ENCODE measurements at regions not wholly inside any gene's neighbourhood (a gene's known extent, or its start where the extent isn't known, plus 50 kb on each side); places are given as distances from the start of the nearest gene placed in this dataset.

DNA sequence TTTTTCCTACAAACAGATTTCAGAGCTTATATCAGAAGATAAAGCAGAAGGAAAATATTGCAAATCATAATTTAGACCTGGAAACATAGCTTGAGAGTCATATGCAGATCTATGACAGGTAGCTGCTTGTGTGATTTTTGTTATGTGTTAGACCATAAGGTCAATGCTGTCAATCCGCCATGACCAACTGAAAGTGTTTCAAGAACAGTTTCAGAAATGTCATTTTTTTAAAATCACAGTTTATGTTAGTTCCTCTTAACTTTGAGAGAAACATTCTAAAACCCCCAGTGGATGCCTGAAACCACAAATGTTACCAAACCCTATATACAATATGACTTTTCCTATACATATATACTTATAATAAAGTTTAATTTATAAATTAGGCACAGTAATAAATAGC, 391.3 kb upstream of the FAM241A start:
- Histone ChIP-seq H3K4me2 (ENCODE audit: low read depth, low read length, poor library complexity, severe bottlenecking) (no peak overlapping the region), H3K36me3 (ENCODE audit: insufficient read depth, low read length) (no peaks in the 10 kb centered on the region), H3K27me3 (ENCODE audit: low read length) (no peaks in the 10 kb centered on the region), H2AFZ (ENCODE audit: low read length) (no peak overlapping the region), H3K4me1 (ENCODE audit: low read length) (no peaks in the 10 kb centered on the region), H3K4me3 (ENCODE audit: low read length) (no peak overlapping the region), H3K27ac (ENCODE audit: low read length) (no peak overlapping the region), H3K9me2 (replicated peaks; ENCODE audit: insufficient read depth, low read length) (no peaks in the 10 kb centered on the region), H3K9ac (ENCODE audit: low read length) (no peak overlapping the region), H3K79me2 (ENCODE audit: low read length) (no peaks in the 10 kb centered on the region), H4K20me1 (ENCODE audit: insufficient read depth, low read depth, low read length) (no peaks in the 10 kb centered on the region), H3K9me3 (ENCODE audit: low read length) (no peaks in the 10 kb centered on the region)
- no peak for DNase-seq

DNA sequence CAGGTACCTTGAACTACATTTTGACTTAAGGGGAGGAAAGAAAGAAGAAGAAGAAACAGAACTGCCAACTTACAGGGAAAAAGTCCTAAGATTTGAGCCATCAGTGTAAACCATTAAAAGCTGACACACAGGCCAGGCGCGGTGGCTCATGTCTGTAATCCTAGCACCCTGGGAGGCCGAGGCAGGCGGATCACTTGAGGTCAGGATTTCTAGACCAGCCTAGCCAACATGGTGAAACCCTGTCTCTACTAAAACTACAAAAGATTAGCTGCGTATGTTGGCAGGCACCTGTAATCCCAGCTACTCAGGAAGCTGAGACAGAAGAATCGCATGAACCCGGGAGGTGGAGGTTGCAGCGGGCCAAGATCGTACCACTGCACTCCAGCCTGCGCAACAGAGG, 389.7 kb upstream of the FAM241A start:
- Histone ChIP-seq H2AFZ (ENCODE audit: low read length) (no peak overlapping the region), H3K9ac (ENCODE audit: low read length) (no peak overlapping the region), H3K4me1 (ENCODE audit: low read length) (no peaks in the 10 kb centered on the region), H3K9me3 (ENCODE audit: low read length) (no peaks in the 10 kb centered on the region), H3K27ac (ENCODE audit: low read length) (no peak overlapping the region), H3K9me2 (replicated peaks; ENCODE audit: insufficient read depth, low read length) (no peaks in the 10 kb centered on the region), H3K36me3 (ENCODE audit: insufficient read depth, low read length) (no peaks in the 10 kb centered on the region), H3K4me2 (ENCODE audit: low read depth, low read length, poor library complexity, severe bottlenecking) (no peak overlapping the region), H3K79me2 (ENCODE audit: low read length) (no peaks in the 10 kb centered on the region), H3K4me3 (ENCODE audit: low read length) (no peak overlapping the region), H3K27me3 (ENCODE audit: low read length) (no peaks in the 10 kb centered on the region), H4K20me1 (ENCODE audit: insufficient read depth, low read depth, low read length) (no peaks in the 10 kb centered on the region)
- DNase-seq: no peak

DNA sequence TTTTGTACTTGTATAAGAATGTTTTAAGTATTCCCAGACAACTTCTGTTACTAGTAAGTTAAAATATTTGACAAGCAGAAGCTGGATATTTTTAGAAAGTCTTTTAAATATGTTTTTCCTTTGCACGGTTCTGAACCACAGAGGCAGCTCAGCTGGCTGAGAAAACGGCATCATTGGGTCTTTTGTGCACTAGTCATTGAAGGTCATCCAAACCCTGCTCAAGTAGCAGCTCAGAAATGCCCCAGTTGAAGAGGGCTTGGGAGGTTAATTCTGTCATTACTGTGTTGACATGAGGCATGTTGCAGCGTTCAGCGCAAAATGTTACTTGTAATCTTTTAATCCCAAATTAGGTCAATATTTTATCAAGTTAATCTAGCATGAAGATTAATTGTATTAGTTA, 383.7 kb upstream of the FAM241A start:
- Histone ChIP-seq H3K79me2 (ENCODE audit: low read length) (no peaks in the 10 kb centered on the region), H3K4me3 (ENCODE audit: low read length) (no peak overlapping the region), H3K9me2 (replicated peaks; ENCODE audit: insufficient read depth, low read length) (no peaks in the 10 kb centered on the region), H2AFZ (ENCODE audit: low read length) (no peak overlapping the region), H4K20me1 (ENCODE audit: insufficient read depth, low read depth, low read length) (no peaks in the 10 kb centered on the region), H3K9ac (ENCODE audit: low read length) (no peak overlapping the region), H3K27me3 (ENCODE audit: low read length) (no peaks in the 10 kb centered on the region), H3K4me1 (ENCODE audit: low read length) (no peaks in the 10 kb centered on the region), H3K36me3 (ENCODE audit: insufficient read depth, low read length) (no peaks in the 10 kb centered on the region), H3K27ac (ENCODE audit: low read length) (no peak overlapping the region), H3K9me3 (ENCODE audit: low read length) (no peaks in the 10 kb centered on the region), H3K4me2 (ENCODE audit: low read depth, low read length, poor library complexity, severe bottlenecking) (no peak overlapping the region)
- DNase-seq: no peak

DNA sequence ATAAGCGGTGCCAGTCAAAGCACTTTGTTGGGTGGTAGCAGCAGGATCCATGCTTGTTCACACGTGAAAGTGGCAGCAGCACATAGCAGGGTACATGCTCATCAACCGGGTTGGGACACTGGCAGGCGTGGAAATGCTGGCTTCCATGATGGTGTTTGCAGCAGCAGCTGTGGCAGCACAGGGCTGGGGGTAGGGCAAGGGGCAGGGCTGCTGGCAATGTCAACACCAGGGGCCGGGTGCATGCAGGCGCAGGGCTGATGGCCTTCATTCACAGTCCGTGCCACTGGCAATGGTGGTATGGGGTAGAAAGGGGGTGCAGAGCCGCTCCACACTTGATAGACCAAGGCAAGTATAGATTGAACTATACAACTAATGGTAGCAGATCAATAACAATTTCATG, 374.7 kb upstream of the FAM241A start:
- Histone ChIP-seq H3K4me3 (ENCODE audit: low read length) (no peak overlapping the region), H4K20me1 (ENCODE audit: insufficient read depth, low read depth, low read length) (no peaks in the 10 kb centered on the region), H3K27me3 (ENCODE audit: low read length) (no peaks in the 10 kb centered on the region), H3K4me1 (ENCODE audit: low read length) (no peaks in the 10 kb centered on the region), H3K9me3 (ENCODE audit: low read length) (no peaks in the 10 kb centered on the region), H3K27ac (ENCODE audit: low read length) (no peak overlapping the region), H3K36me3 (ENCODE audit: insufficient read depth, low read length) (no peaks in the 10 kb centered on the region), H2AFZ (ENCODE audit: low read length) (no peak overlapping the region), H3K9me2 (replicated peaks; ENCODE audit: insufficient read depth, low read length) (no peaks in the 10 kb centered on the region), H3K4me2 (ENCODE audit: low read depth, low read length, poor library complexity, severe bottlenecking) (no peak overlapping the region), H3K79me2 (ENCODE audit: low read length) (no peaks in the 10 kb centered on the region), H3K9ac (ENCODE audit: low read length) (no peak overlapping the region)
- no peak for DNase-seq

DNA sequence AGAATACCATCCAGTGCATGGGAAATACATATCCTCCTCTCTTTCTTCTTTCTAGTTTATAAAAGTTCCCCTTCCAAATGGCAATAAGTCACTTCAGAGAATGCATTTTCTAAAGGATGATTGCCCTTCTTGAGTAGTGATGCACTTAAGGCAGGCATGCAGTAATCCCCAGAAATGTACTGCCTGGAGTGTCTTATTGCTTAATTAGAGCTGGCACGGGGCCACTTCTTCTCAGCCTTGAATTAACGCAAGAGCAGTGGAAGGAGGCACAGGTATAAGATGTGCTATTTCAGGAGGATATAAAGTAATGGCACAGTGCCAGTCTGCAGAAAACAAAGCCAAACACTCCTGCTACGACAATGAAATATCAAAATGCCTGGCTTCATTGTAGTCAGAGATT, 371.4 kb upstream of the FAM241A start:
- H3K9me3 ChIP-seq (ENCODE audit: low read length): no peaks in the 10 kb centered on the region
- no peaks in the 10 kb centered on the region for H4K20me1 ChIP-seq (ENCODE audit: insufficient read depth, low read depth, low read length)
- no peak overlapping the region for H3K4me2 ChIP-seq (ENCODE audit: low read depth, low read length, poor library complexity, severe bottlenecking)
- DNase-seq: no peak
- no peaks in the 10 kb centered on the region for H3K79me2 ChIP-seq (ENCODE audit: low read length)
- no peak overlapping the region for H3K27ac ChIP-seq (ENCODE audit: low read length)
- H3K27me3 ChIP-seq (ENCODE audit: low read length): no peaks in the 10 kb centered on the region
- H3K36me3 ChIP-seq (ENCODE audit: insufficient read depth, low read length): no peaks in the 10 kb centered on the region
- no peak overlapping the region for H3K9ac ChIP-seq (ENCODE audit: low read length)
- no peaks in the 10 kb centered on the region for H3K4me1 ChIP-seq (ENCODE audit: low read length)
- no peaks in the 10 kb centered on the region for H3K9me2 ChIP-seq (replicated peaks; ENCODE audit: insufficient read depth, low read length)
- H2AFZ ChIP-seq (ENCODE audit: low read length): no peak overlapping the region
- H3K4me3 ChIP-seq (ENCODE audit: low read length): no peak overlapping the region

DNA sequence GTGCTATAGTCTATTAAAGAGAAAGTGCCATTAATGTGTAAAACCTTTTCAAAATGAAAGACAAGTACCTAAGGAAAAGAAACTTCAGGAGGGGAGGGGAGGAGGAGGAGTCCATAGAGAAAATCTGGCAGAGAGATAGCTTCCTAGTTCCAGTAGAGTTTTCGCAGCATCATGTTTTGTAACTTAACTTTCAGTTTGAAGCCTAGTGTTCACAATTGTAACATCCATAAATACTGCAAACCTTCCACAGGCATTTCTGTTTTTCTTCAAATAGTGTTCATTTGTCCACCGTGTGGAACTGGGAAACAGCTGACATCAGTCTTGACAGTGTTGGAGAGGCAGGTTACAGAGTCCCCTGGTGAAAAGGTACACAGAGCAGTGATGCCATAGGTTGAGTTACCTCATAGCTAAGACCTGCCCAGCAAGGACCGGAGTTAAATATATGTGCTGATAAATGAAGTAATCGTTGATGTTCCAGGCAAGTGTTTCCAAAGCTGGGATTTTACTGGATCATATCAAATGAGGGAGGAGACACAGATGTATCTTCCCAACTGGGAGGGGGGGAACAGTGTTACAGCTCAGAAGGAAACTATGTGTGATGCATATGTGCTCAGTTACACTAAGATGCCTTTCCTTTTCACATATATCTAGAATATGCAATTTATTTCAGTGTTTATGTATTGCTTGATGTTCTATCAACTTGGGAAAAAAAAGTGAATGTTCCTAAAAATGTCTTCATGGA, 369.5 kb upstream of the FAM241A start:
- Histone ChIP-seq H2AFZ (ENCODE audit: low read length) (no peak overlapping the region), H3K9me2 (replicated peaks; ENCODE audit: insufficient read depth, low read length) (no peaks in the 10 kb centered on the region), H4K20me1 (ENCODE audit: insufficient read depth, low read depth, low read length) (no peaks in the 10 kb centered on the region), H3K4me1 (ENCODE audit: low read length) (no peaks in the 10 kb centered on the region), H3K27me3 (ENCODE audit: low read length) (no peaks in the 10 kb centered on the region), H3K9ac (ENCODE audit: low read length) (no peak overlapping the region), H3K4me3 (ENCODE audit: low read length) (no peak overlapping the region), H3K79me2 (ENCODE audit: low read length) (no peaks in the 10 kb centered on the region), H3K4me2 (ENCODE audit: low read depth, low read length, poor library complexity, severe bottlenecking) (no peak overlapping the region), H3K36me3 (ENCODE audit: insufficient read depth, low read length) (no peaks in the 10 kb centered on the region), H3K9me3 (ENCODE audit: low read length) (no peaks in the 10 kb centered on the region), H3K27ac (ENCODE audit: low read length) (no peak overlapping the region)
- no peak for DNase-seq

DNA sequence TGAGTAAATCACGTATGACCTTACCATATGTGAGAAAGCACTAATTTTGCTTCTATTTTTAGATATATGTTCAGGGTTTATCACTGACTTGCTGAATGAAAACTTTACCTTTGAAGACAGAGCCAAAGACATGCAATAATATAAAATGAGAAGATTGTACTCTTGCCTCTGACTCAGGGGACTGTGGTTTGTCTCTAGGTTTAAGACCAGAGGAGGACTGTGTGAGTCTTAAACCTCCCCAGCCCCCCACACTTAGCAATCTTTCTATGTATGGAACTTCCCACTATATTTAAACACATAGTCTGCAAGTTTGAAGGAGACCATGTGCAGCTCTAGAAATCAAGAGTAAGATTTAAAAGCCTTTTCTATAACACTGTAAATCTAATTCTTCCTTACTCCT, 368.7 kb upstream of the FAM241A start:
- Histone ChIP-seq H3K9ac (ENCODE audit: low read length) (no peak overlapping the region), H3K27me3 (ENCODE audit: low read length) (no peaks in the 10 kb centered on the region), H3K9me2 (replicated peaks; ENCODE audit: insufficient read depth, low read length) (no peaks in the 10 kb centered on the region), H3K4me2 (ENCODE audit: low read depth, low read length, poor library complexity, severe bottlenecking) (no peak overlapping the region), H4K20me1 (ENCODE audit: insufficient read depth, low read depth, low read length) (no peaks in the 10 kb centered on the region), H2AFZ (ENCODE audit: low read length) (no peak overlapping the region), H3K4me3 (ENCODE audit: low read length) (no peak overlapping the region), H3K79me2 (ENCODE audit: low read length) (no peaks in the 10 kb centered on the region), H3K9me3 (ENCODE audit: low read length) (no peaks in the 10 kb centered on the region), H3K4me1 (ENCODE audit: low read length) (no peaks in the 10 kb centered on the region), H3K27ac (ENCODE audit: low read length) (no peak overlapping the region), H3K36me3 (ENCODE audit: insufficient read depth, low read length) (no peaks in the 10 kb centered on the region)
- no peak for DNase-seq

DNA sequence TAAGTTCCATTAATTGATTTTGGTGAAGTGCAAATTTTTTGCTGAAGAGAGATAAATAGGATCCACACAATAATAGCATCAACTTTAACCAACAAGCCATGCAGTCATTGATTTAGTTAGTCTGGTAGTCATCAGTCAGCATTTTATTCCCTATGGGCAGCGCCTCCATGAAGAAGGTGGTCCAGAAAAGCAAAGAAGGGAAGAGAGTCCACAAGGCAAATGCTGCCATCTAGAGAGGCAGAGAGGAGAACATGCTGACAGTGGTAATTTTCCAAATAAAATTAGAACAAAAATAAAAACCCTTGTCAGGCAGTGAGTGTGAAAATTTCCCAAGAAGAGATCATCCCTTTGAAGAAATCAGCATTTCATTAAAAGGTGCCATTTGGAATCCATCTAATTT, 366.7 kb upstream of the FAM241A start:
- H3K4me2 ChIP-seq (ENCODE audit: low read depth, low read length, poor library complexity, severe bottlenecking): no peak overlapping the region
- no peaks in the 10 kb centered on the region for H3K27me3 ChIP-seq (ENCODE audit: low read length)
- H3K4me3 ChIP-seq (ENCODE audit: low read length): no peak overlapping the region
- no peaks in the 10 kb centered on the region for H3K79me2 ChIP-seq (ENCODE audit: low read length)
- no peaks in the 10 kb centered on the region for H3K9me2 ChIP-seq (replicated peaks; ENCODE audit: insufficient read depth, low read length)
- no peaks in the 10 kb centered on the region for H4K20me1 ChIP-seq (ENCODE audit: insufficient read depth, low read depth, low read length)
- no peak for DNase-seq
- no peaks in the 10 kb centered on the region for H3K9me3 ChIP-seq (ENCODE audit: low read length)
- H3K36me3 ChIP-seq (ENCODE audit: insufficient read depth, low read length): no peaks in the 10 kb centered on the region
- H3K27ac ChIP-seq (ENCODE audit: low read length): no peak overlapping the region
- no peak overlapping the region for H3K9ac ChIP-seq (ENCODE audit: low read length)
- H2AFZ ChIP-seq (ENCODE audit: low read length): no peak overlapping the region
- H3K4me1 ChIP-seq (ENCODE audit: low read length): no peaks in the 10 kb centered on the region

DNA sequence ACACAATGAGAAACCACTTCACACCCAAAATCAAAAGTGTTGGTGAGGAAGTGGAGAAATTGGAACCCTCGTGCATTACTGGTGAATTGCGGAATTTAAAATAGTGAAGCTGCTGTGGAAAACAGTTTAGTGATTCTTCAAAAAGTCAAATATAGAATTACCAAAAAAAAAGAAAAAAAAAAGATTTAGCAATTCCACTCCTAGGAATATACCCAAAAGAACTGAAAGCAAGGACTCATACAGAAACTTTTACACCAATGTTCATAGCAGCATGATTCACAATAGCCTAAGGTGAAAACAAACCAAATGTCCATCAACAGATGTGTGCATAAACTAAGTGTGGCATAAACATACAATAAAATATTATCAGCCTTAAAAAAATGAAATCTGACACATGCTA, 364.3 kb upstream of the FAM241A start:
- Histone ChIP-seq H3K9me3 (ENCODE audit: low read length) (no peaks in the 10 kb centered on the region), H3K36me3 (ENCODE audit: insufficient read depth, low read length) (no peaks in the 10 kb centered on the region), H2AFZ (ENCODE audit: low read length) (no peak overlapping the region), H3K27ac (ENCODE audit: low read length) (no peak overlapping the region), H3K9ac (ENCODE audit: low read length) (no peak overlapping the region), H3K4me2 (ENCODE audit: low read depth, low read length, poor library complexity, severe bottlenecking) (no peak overlapping the region), H3K4me1 (ENCODE audit: low read length) (no peaks in the 10 kb centered on the region), H3K27me3 (ENCODE audit: low read length) (no peaks in the 10 kb centered on the region), H3K9me2 (replicated peaks; ENCODE audit: insufficient read depth, low read length) (no peaks in the 10 kb centered on the region), H3K4me3 (ENCODE audit: low read length) (no peak overlapping the region), H3K79me2 (ENCODE audit: low read length) (no peaks in the 10 kb centered on the region), H4K20me1 (ENCODE audit: insufficient read depth, low read depth, low read length) (no peaks in the 10 kb centered on the region)
- no peak for DNase-seq

All from Karpas-422 (cell line).